Fibroblast of mammary gland (primary cell): ENCODE measurements at regions not wholly inside any gene's neighbourhood (a gene's known extent, or its start where the extent isn't known, plus 50 kb on each side); places are given as distances from the start of the nearest gene placed in this dataset.
"Not testable (repeated sequence)": the region's sequence is repeated elsewhere in the genome, so short reads cannot be mapped to it uniquely, and the experiment has no call there.

Experiments
- DNase-seq: peaks from one replicate; pipeline ENCODE4 v3.0.0-alpha.2; 2010; ENCODE audit warnings: low read depth
- H3K4me3 ChIP-seq: 2 replicates; pipeline ENCODE4 v1.5.1; 2011; ENCODE audit warnings: low read depth, mild to moderate bottlenecking, low read length, moderate library complexity; ENCODE audit not compliant: control insufficient read depth
- CTCF ChIP-seq: conservative IDR thresholded peaks from 2 replicates; pipeline ENCODE4 v1.5.1; 2011; ENCODE audit warnings: low read depth, low read length, inconsistent platforms; ENCODE audit not compliant: control insufficient read depth, insufficient read depth

DNA sequence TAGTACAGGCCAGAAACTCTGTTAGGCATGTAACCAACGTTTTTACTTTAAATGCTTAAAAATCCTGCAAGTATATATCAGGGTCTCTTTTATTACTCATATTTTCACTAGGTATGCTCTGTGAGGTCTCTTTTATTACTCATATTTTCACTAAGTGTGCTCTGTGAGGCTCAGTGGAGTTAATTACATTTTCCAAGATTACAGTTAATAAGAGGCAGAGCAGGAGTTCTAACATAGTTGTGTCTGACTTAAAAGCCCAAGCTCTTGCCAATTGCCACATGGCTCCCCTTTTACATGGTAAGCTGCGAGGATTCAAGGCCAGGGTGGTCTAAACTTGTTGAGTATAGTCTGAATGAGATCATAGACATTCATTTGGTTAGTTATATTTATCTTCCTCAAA, 81.0 kb upstream of the ARMCX2 start:
- H3K4me3 ChIP-seq = no peak overlapping the region
- DNase-seq = no peak
- no peak for TF ChIP-seq CTCF

- DNase-seq, H3K4me3 ChIP-seq: not testable (repeated sequence)
These were observed 79.2 kb upstream of the ARMCX2 start for GRCh38 chrX:101738867-101739266.

- H3K4me3 ChIP-seq, DNase-seq: not testable (repeated sequence)
These were observed 78.8 kb upstream of the ARMCX2 start for GRCh38 chrX:101738411-101738810.

- DNase-seq = no peak
- no peak overlapping the region for H3K4me3 ChIP-seq
- TF ChIP-seq CTCF = no peak
These were observed 77.0 kb upstream of the ARMCX2 start for GRCh38 chrX:101736651-101737050.

DNA sequence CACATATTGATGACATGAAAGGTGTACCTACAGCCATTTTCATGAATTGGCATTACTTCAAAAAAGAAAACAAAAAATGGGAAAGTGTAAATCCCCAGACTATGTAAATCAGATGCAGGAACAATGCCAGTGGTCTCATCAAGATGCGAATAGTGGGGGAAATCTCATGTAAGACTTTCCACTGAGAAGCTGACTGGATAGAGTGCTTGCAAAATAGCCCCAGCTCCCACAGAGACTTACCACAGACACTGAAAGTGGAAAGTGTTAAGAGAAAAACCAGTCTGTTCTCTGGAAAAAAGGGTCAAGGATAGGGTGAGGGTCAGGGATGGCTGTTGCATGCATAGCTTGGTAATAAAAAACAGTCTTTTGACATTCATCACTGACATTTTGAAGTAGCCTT, 73.2 kb upstream of the ARMCX2 start:
- no peak overlapping the region for H3K4me3 ChIP-seq
- no peak for DNase-seq
- no peak for TF ChIP-seq CTCF

GRCh38 chrX:101729986-101730385, 70.3 kb upstream of the ARMCX2 start:
- TF ChIP-seq CTCF = no peak
- DNase-seq = no peak
- H3K4me3 ChIP-seq = no peak overlapping the region
